Sigmoid colon (tissue), 6 donors: ENCODE measurements at regions not wholly inside any gene's neighbourhood (a gene's known extent, or its start where the extent isn't known, plus 50 kb on each side); places are given as distances from the start of the nearest gene placed in this dataset.

Source experiments
- DNase-seq: peaks from one replicate; pipeline ENCODE4 v3.0.0-alpha.2; 2019
- H3K27ac ChIP-seq, 4 donors: fragments of 200-600 bp; sonication (generic); one replicate each; pipeline ENCODE4 v1.5.1; 2016 to 2019; ENCODE audit warnings: mild to moderate bottlenecking in 1 of 4
- H3K27me3 ChIP-seq, 3 donors: fragments of 200-600 bp; sonication (generic); one replicate each; pipeline ENCODE4 v1.5.1; 2019; ENCODE audit warnings: mild to moderate bottlenecking in 1 of 3
- H3K36me3 ChIP-seq, 4 donors: fragments of 200-600 bp; sonication (generic); one replicate each; pipeline ENCODE4 v1.5.1; 2016 to 2019
- H3K4me1 ChIP-seq, 4 donors: fragments of 200-600 bp; sonication (generic); one replicate each; pipeline ENCODE4 v1.5.1; 2017 to 2019
- H3K4me3 ChIP-seq, 4 donors: fragments of 200-600 bp; sonication (generic); one replicate each; pipeline ENCODE4 v1.5.1; 2017 to 2019; ENCODE audit warnings: mild to moderate bottlenecking in 2 of 4, moderate library complexity in 1 of 4
- H3K9me3 ChIP-seq, 4 donors: fragments of 200-600 bp in 3 of 4; sonication (generic) in 3 of 4; one replicate each; pipeline versions ENCODE4 v1.5.1 to v1.6.1; 2013 to 2019
- EP300 ChIP-seq, 4 donors: sonication (generic); formaldehyde crosslinking; IDR thresholded peaks; one replicate each; pipeline ENCODE4 v1.6.1; 2017; ENCODE audit warnings: antibody characterized with exemption in 4 of 4
- POLR2A ChIP-seq, 2 donors: fragments of 450-650 bp; IDR thresholded peaks; one replicate each; pipeline ENCODE4 v1.6.1; 2016; ENCODE audit warnings: antibody characterized with exemption in 2 of 2, mild to moderate bottlenecking in 2 of 2, moderate library complexity in 2 of 2
- POLR2AphosphoS5 ChIP-seq, 4 donors: sonication (generic); formaldehyde crosslinking; IDR thresholded peaks; one replicate each; pipeline ENCODE4 v1.6.1; 2017; ENCODE audit warnings: antibody characterized with exemption in 4 of 4
- WGBS, 2 donors: extraction: QIAGEN DNeasy Blood & Tissue Kit; methylation state at CpG; one replicate each; pipeline ENCODE4 v1.1.7; 2013; 5-methylcytosine and 5-hydroxymethylcytosine counted together
- intact Hi-C: fragments of 100-400 bp; cut with DNase I; formaldehyde crosslinking; loops from one replicate; pipeline ENCODE4 v1.15.1; 2023
- TF ChIP-seq, protein P1 (sequence below), 4 experiments: fragments of 450-650 bp in 3 of 4; fragments of 200-600 bp in 1 of 4; IDR thresholded peaks; one replicate each; pipeline ENCODE4 v1.5.1; 2016 to 2019; ENCODE audit warnings: antibody characterized with exemption in 4 of 4, mild to moderate bottlenecking in 3 of 4, moderate library complexity in 2 of 4
- donor health status: healthy with polysubstance abuse.
- donor health status: healthy.

- intact Hi-C loops = loop anchor here (5.0 to 10.0 kb wide), 6 partner anchors 60 to 1030 kb away; partner anchors contain the start of gene IGFBP5
- 89 to 90% methylated on average over 7 of the region's 7 CpGs for WGBS, 2 donors
Observed at GRCh38 chr2:217712431-217712830, 290.4 kb downstream of the TNS1 start.

DNA sequence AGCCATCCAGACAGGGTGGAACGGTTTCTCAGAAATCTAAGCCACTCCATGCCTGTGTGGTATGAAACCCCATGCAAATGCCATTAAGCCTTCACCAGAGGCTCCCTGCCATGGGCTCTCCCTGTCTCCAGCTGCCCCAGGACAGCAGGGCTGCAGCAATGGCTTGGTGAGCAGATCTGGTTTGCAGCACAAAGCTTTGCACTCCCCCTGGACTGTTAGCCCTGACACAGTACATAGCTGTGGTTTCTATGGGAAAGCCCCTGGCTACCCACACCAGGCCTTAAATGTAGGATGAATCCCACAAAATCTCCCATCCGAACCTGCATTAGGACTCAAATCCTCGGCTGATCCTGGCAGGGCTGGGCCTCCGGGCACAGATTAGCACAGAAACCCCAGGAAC, 291.6 kb downstream of the TNS1 start:
- H3K27me3 ChIP-seq = no peaks in the 10 kb centered on the region
- peaks cover 0 to 1% (median 0%) of the 10 kb centered on the region in 4 donors for H3K36me3 ChIP-seq
- no peak for DNase-seq
- peak overlapping the region in 1 of 4 donors; percentile 27 for H3K27ac ChIP-seq
- peaks cover 0 to 58% (median 54%) of the 10 kb centered on the region in 4 donors for H3K4me1 ChIP-seq
- WGBS, 2 donors = 60 to 70% methylated on average over 4 of the region's 4 CpGs
- TF ChIP-seq POLR2A (IDR thresholded peaks at IDR 0.05) (no peak), EP300 (IDR thresholded peaks at IDR 0.05) (no peak), POLR2AphosphoS5 (IDR thresholded peaks at IDR 0.05) (no peak)
- TF ChIP-seq, protein P1, sequence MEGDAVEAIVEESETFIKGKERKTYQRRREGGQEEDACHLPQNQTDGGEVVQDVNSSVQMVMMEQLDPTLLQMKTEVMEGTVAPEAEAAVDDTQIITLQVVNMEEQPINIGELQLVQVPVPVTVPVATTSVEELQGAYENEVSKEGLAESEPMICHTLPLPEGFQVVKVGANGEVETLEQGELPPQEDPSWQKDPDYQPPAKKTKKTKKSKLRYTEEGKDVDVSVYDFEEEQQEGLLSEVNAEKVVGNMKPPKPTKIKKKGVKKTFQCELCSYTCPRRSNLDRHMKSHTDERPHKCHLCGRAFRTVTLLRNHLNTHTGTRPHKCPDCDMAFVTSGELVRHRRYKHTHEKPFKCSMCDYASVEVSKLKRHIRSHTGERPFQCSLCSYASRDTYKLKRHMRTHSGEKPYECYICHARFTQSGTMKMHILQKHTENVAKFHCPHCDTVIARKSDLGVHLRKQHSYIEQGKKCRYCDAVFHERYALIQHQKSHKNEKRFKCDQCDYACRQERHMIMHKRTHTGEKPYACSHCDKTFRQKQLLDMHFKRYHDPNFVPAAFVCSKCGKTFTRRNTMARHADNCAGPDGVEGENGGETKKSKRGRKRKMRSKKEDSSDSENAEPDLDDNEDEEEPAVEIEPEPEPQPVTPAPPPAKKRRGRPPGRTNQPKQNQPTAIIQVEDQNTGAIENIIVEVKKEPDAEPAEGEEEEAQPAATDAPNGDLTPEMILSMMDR (IDR thresholded peaks at IDR 0.05) = no peak
- intact Hi-C loops = loop anchor here (5.0 to 10.0 kb wide), 6 partner anchors 59 to 1029 kb away; partner anchors contain the start of gene IGFBP5
- no peak overlapping the region for H3K4me3 ChIP-seq
- no peaks in the 10 kb centered on the region for H3K9me3 ChIP-seq

More at GRCh38 chr2:217712431-217712830, 290.4 kb downstream of the TNS1 start:
- TF ChIP-seq EP300 (IDR thresholded peaks at IDR 0.05) = no peak
- Histone ChIP-seq H3K4me1 (peaks cover 0 to 52% (median 45%) of the 10 kb centered on the region in 4 donors), H3K27ac (peak overlapping the region in 2 of 4 donors; percentile 69 to 75), H3K36me3 (peaks cover 0 to 8% (median 0%) of the 10 kb centered on the region in 4 donors), H3K4me3 (no peak overlapping the region), H3K9me3 (no peaks in the 10 kb centered on the region), H3K27me3 (no peaks in the 10 kb centered on the region)
- no peak for DNase-seq

GRCh38 chr2:217710211-217710765, 292.5 kb downstream of the TNS1 start:
- H3K27me3 ChIP-seq = no peaks in the 10 kb centered on the region
- H3K4me3 ChIP-seq = no peak overlapping the region
- TF ChIP-seq, protein P1 (IDR thresholded peaks at IDR 0.05) = no peak
- TF ChIP-seq EP300 (IDR thresholded peaks at IDR 0.05) = no peak
- TF ChIP-seq POLR2AphosphoS5 (IDR thresholded peaks at IDR 0.05) = no peak

GRCh38 chr2:217709478-217710210, 293.2 kb downstream of the TNS1 start:
- no peak for DNase-seq
- Histone ChIP-seq H3K27ac (peak overlapping the region in 2 of 4 donors; percentile 8 to 29), H3K4me1 (peaks cover 0 to 49% (median 44%) of the 10 kb centered on the region in 4 donors), H3K9me3 (no peaks in the 10 kb centered on the region), H3K27me3 (no peaks in the 10 kb centered on the region), H3K4me3 (no peak overlapping the region), H3K36me3 (no peaks in the 10 kb centered on the region)
- TF ChIP-seq, protein P1 (IDR thresholded peaks at IDR 0.05) = no peak
- TF ChIP-seq POLR2AphosphoS5 (IDR thresholded peaks at IDR 0.05) = no peak
- no peak for TF ChIP-seq POLR2A (IDR thresholded peaks at IDR 0.05)
- no peak for TF ChIP-seq EP300 (IDR thresholded peaks at IDR 0.05)
- intact Hi-C loops = loop anchor here (5.0 to 10.0 kb wide), 6 partner anchors 57 to 1027 kb away; partner anchors contain the start of gene IGFBP5
- WGBS, 2 donors = 71 to 75% methylated on average over 3 of the region's 3 CpGs

More at GRCh38 chr2:217710211-217710765, 292.5 kb downstream of the TNS1 start:
- no peaks in the 10 kb centered on the region for H3K9me3 ChIP-seq
- peaks cover 0 to 53% (median 51%) of the 10 kb centered on the region in 4 donors for H3K4me1 ChIP-seq
- 74 to 76% methylated on average over 1 of the region's 1 CpG for WGBS, 2 donors
- no peak for DNase-seq
- intact Hi-C loops = loop anchor here (5.0 to 10.0 kb wide), 6 partner anchors 58 to 1028 kb away; partner anchors contain the start of gene IGFBP5
- H3K36me3 ChIP-seq = no peaks in the 10 kb centered on the region
- peak overlapping the region in 1 of 4 donors; percentile 29 for H3K27ac ChIP-seq

DNA sequence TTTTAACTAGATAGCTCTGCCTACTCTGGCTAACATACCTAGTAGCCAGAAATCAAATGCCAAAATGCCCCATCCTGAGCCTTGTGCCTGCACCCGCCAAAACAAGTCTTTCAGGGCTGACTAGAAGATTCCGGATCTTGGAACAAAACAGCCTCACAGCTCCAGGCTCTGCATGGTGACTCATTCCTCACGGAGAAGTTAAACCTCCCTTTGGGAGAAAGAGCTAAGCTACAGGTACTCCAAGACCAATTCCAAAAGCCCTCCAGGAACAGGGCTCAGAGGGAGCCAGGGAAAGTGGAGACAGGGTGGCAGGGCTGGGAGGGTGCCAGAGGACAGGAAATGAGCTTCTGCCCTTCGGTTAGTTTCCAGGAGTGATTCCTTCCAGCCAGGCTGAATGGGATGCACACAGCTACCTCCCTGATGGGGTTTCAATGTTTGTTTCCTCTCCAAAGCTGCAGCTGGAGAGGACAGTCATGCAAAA, 295.6 kb downstream of the TNS1 start:
- Histone ChIP-seq H3K27me3 (no peaks in the 10 kb centered on the region), H3K4me1 (peaks cover 0 to 25% (median 20%) of the 10 kb centered on the region in 4 donors), H3K27ac (peak overlapping the region; percentile 16 to 62 (median 33)), H3K9me3 (no peaks in the 10 kb centered on the region), H3K36me3 (no peaks in the 10 kb centered on the region), H3K4me3 (no peak overlapping the region)
- DNase-seq = no peak
- TF ChIP-seq POLR2A (IDR thresholded peaks at IDR 0.05) = no peak
- TF ChIP-seq, protein P1 (IDR thresholded peaks at IDR 0.05) = no peak
- TF ChIP-seq EP300 (IDR thresholded peaks at IDR 0.05) = no peak
- TF ChIP-seq POLR2AphosphoS5 (IDR thresholded peaks at IDR 0.05) = peak in 1 of 4 donors; percentile 21
- intact Hi-C loops = no loop called here
- 56 to 64% methylated on average over 4 of the region's 4 CpGs for WGBS, 2 donors
